CD4-positive, alpha-beta T cell treated with Interleukin-6 for 4 hours (primary cell): ENCODE measurements at regions not wholly inside any gene's neighbourhood (a gene's known extent, or its start where the extent isn't known, plus 50 kb on each side); places are given as distances from the start of the nearest gene placed in this dataset.
A peak's percentile ranks its signal among the peaks of the same experiment; 100 is the strongest.

ENCODE experiments used
- DNase-seq: peaks from one replicate; pipeline ENCODE4 v3.0.0-alpha.2; 2020; ENCODE audit warnings: mixed read lengths

DNA sequence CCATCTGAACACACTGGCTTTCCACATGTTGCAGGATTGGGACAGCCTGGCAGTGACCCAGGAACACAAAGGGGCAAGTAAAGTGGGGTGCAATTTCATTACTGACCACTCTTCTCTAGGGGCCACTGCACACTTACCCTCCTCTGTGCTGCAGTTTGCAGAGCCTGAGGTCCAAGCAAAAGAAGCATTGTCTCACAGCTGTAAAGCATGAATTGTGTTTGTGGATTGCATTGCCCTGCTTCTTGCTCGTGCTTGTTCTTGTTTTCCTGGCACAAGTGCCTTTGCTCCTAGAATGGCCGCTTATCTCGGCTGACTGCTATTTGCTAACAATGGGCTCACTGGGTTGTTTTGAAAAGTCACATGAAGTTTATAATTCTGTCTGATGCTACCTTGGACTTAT lies 209.1 kb upstream of the JADE1 start:
- no peak for DNase-seq

DNA sequence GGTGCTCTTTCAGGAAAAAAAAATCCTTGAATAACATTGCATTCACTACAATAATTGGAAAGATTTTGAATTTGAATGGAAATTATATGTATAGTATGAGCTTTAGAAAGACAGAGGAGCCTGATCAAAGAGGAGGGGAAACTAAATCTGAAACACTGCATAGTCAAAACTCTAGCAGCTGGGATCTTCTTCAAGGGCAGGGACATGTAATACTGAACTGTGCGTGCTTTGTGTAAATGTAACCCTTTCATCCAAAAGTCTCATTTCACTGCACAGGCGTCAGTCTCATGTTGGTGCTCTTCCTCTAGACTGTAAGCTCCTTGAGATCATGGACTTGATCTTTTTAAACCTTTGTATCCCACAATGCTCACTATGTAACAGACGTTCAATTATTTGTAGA lies 212.0 kb upstream of the JADE1 start:
- no peak for DNase-seq

DNA sequence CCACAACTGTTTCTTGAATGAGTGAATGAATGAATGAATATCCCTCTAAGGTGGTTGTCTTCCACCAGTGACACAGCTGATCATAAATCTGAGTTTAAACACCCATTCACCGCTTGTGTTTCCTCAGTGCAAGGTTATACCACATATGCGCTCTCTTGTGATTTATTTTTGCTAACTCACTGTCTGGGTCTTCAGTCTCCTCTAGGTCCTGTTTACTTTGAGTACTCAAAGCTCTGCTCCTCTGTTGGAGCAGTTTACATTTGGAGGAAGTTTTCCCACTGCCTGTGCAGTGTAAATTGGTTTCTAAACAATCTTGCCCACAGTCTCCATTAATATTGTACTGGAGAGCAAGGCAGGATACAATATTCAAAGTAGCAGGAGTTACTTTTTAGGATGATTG lies 212.6 kb upstream of the JADE1 start:
- DNase-seq = no peak

DNA sequence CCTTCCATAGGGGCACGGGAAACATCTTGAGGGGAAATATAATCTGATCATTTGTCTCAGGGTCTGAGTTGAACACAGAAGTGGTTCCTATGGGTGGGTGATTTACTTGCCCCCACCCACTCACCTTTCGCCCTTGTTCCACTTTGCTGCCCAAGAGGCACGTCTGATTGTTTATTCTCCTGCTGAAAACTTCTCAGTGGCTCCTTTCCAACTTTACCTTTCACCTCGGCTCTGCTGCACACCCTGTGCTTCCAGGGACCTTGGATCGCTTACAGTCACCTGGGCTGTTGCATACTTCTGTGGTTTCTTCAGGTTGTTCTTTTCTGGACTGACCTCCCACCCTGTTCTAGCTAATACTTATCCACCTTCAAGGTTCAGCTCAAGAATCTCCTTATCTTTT lies 213.4 kb upstream of the JADE1 start:
- no peak for DNase-seq

DNA sequence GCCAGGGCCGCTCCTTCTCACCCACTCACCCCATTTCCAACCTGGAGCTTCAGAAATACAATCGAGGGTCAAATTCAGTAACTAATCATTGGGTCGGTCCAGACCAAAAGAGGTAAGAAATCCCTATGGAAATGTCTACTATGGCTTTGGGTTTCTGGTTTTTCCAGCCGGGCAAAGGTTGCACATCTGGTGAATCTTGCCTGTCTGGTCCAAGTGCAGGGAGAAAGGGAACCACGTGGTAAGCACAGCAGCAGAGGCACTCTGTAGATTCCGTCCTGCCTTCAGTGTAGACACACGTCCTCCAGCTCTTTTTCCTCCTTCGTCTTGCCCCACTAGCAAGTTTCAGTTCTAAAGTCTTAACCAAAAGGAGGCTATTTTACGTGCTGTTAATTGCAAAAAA lies 218.0 kb upstream of the JADE1 start:
- no peak for DNase-seq

DNA sequence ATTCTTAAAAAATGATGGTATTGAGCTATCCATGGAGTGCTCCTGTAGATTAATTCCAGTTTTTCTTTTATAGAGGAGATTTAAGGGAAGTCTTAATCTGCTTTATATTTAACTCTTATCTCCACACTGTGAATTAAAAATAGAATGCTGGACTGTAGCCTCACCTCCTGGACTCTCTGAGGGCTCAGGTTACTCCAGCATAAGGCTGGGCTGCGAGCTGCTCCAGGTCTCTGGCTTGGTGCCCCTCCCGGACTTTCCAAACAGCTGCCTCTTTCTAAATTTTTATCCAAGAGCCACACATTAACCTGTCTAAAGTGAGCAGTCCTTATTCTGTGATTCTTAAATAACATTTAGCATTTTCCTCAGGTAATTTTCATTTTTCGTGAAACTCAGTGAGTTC lies 218.7 kb upstream of the JADE1 start:
- no peak for DNase-seq

DNA sequence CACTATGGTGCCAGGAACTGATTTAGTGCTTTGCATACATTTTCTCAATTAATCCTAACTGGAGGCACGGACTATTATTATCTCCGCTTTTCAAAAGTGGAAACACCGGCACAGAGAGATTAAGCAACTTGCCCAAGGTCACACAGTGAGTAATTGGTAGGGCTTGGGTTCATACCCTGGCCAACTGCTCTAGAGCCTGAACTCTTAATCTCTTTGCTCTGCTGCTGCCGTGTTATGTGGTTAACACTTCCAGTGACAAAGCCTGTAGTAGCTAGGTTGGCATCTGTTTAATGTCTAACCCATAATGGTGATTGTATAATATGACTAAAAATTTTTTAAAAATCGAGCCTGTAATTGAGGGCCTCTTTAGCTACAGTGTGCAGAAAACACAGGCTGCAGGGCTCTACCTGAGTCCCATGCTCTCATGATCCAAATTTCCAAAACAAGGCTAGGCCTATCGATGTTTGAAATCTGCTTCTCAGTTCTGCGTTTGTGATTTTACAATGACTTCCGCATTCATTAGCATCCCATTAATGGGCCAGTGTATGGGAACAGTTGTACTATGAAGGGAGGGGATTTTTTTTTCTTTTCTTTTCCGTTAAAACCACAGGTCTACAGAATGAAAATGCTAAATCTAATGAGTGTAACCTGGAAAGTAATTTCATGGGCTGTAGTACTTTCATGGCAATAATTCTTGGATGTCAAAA lies 219.3 kb upstream of the JADE1 start:
- DNase-seq = no peak

DNA sequence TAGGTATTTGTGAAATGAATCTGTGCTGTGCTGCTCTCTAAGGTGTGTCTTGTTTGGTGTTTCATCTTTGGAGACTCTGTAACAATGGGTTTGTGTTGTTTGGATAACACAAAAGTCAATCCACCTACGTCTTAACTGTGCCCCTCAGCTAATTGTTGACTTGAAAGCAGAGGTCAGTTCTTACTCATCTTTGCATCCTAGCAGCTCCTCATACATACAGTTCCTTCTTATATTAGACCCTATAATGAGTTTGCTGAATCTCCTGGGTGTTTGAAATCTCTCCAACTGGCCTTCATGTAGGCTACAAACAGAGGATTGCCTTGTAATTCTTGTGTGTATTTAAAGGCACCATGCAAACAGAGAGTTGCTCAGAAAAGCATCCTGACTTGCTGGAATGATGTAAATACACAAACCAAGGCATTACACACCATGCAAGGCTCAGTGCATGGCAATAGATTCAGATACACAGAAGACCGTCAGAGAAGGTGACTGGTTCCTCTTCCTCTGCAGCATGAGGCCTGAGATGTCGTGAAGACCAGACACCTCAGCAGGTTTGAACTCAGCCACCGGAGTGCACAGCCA lies 220.0 kb upstream of the JADE1 start:
- DNase-seq = no peak

DNA sequence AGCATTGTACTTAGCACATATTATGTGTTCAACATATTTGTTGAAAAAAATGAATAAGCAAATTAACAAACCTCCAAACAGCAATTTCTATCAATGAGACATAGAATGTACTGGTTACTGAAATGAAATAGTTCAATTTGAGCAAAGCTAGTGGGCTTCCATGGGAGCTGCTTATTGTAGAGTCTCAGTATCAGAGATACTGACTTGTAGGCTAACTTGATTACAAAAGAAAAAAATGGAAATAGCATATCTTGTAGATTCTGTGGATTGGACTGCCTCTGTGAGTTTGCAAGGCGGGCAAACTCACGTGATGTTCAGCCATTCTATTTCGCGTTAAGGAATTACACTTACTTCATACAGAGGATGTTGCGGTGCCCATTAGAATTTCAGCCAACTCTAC lies 222.1 kb upstream of the JADE1 start:
- DNase-seq = no peak

DNA sequence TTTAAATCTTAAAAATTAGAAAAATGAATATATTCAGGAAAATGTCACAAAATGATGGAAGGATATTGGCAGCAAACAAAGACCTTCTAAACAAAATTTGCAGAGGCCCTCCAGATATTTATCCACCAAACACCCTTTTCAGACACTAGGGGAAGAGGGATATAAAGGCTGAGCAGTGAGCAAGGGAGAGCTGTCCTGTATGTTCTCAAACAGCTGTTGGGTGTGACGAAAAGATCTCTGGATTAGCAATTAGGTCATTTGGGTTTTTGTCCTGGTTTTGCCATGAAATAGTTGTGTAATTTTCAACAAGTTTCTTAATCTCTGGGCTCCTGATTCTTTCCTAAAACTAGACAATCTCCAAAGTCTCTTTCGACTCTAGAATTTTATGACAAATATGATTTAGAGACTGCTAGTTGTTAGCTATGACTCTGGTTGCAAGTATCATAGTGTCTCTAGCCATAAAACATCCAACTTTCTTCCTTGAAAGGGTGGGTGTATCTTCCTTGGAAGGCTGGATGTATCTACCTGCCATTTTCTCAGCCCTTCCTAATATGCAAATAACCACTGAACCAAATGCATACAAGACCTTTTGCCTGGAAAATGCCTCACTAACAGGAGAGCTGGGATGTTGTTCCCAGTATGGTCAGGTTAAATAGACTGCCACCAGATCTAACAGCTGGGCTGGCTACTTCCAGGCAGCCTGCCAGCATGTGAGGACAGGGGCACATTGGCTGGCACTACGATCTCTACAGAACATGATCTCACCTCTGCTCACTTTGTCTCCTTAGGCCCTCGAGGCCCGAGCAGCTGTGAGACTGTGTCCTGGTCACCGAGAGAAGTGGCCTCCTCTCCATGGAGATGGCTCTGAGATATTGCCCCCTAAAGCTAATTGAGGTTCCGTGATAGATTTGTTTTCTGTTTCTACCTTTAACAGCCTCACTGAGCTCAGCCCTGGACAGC lies 225.5 kb upstream of the JADE1 start:
- no peak for DNase-seq

DNA sequence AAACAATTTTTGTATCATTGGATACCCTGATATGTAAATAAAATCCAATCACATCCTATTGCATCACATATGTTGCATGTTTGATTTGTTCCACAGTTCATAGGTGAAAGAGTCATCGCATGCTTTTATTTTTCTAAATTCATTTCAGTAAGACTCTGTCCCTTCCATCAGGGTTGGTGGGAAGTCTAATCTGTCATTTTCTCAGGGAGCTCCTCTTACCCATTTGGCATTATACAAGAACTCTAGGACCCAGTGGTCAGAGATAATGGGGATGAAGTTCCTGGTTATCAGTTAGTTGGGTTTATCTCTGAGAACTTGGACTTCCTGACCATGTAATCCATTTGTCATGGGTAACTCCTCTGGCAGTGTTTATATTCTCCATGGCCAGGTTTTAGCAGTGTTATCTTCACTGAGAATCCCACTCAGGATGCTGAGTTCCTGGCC lies 227.1 kb upstream of the JADE1 start:
- no peak for DNase-seq

DNA sequence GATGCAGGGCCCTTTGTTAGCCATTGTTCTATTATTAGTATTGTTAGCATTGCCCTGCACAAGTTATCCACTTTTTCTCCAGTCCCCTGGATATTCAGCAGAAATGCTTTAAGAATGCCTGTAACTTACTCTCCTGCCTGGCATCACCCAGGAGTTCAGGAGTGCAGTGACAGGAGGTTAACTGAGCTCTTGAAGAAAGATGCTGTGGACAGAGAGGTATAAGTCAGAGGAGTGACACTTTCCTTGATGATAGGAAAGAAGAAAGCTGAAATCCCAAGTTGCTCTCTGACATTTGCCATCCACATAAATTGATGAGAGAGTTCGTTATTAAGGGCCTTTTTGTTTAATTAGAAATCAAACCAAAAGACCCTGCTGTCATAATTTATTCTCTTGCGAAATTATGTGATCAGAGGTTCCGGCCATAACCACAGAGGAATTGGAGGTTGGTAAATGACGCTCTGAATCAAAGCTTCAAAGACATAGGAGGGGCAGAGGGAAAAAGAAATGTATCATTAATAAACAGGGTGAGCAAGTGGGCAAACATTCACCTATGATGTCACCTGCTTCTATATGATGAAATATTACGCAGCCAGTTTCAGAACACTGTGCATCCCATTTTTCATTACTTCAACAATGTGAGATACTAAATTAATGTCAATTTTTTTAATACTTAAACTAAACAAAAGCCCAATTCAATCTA lies 230.2 kb upstream of the JADE1 start:
- DNase-seq = no peak

DNA sequence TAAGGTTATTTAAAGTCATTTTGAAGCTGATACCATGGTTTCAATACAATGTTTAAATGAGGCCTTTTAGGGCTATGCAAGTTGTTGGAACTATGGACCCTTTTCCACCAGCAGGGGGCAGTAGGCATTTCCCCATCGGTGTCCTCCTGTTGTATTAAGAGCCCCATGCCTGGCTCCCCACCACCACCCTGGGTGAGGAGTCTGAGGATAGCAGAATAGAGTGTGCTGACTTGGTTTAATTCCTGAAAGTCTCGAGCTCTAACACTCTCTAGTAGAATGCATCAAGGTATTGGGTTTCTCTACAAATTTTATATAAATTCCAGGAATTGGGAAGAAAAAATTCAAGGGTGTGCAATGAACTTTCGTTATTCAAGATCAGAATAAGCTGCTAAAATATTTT lies 234.8 kb upstream of the JADE1 start:
- peak; percentile 66 for DNase-seq

DNA sequence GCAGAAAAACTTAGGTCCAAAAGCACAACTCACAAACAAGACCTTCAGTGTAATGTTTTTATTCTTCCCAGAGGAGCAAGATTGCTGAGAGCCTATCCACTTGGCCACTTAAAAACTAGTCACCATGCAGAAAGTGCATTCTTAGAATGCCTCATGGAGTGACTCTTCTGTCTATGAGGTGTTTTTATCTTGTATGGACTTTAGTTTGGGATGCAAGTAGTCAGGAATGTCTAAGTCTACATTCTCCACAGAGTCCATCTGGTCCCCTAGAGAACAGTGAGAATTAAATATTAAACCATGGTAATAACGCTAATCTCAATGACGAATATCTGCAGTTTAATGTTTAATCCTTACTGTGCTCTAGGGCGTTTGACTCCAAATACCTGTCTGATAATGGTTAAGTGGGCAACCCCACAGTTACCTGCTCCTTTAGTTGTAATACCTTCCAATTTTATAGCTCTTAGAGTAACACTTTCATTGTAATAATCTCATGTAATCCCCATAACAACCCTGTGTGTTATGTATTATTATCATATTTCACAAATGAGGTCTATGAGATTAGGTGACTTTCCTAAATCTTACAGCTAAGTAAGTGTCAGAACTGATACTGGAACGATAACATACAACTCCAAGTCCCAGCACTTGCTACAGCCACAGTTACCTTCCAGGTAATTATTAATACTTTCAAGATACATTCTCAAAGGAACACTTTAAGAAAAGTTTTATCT lies 235.6 kb upstream of the JADE1 start:
- DNase-seq = no peak

DNA sequence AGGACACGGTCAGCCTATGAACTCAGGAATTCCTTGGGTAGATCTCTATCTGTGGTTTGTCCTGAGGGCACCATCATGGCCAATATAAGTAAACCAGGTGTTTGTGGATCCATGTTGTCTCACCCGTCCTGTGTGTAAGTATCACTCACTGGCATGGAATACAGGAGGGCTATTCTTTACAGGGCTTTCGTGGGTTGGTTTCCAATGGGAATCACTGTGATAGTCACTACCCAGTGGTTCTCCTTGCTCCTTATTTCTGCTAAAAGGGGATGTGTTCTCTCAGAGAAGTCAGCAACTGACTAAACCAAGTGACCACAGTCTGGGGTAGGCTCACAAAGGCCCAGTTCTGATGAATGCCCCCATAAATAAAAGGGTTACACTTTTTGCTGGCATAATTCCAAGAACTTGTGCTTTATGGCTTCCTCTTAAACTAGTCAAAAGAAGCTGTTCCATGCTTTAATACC lies 236.7 kb upstream of the JADE1 start:
- no peak for DNase-seq

DNA sequence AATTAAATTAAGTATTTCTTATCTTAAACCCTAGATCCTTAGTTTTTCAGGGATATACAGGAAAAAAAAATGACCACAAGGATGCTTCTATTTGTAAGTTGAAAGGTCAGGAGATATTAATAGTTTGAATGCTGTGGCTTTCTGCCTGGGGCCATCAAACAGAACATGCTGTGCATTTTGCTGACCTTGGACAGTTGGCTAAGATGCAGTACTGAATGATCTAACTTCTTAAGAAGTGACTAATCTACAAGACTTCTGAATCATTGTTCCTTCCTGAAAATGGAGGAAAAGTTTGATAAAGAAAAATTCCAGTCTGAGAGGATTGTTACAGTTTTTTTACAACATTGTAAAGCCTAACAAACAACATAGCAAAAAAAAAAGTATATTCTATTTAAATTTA lies 237.8 kb upstream of the JADE1 start:
- no peak for DNase-seq

DNA sequence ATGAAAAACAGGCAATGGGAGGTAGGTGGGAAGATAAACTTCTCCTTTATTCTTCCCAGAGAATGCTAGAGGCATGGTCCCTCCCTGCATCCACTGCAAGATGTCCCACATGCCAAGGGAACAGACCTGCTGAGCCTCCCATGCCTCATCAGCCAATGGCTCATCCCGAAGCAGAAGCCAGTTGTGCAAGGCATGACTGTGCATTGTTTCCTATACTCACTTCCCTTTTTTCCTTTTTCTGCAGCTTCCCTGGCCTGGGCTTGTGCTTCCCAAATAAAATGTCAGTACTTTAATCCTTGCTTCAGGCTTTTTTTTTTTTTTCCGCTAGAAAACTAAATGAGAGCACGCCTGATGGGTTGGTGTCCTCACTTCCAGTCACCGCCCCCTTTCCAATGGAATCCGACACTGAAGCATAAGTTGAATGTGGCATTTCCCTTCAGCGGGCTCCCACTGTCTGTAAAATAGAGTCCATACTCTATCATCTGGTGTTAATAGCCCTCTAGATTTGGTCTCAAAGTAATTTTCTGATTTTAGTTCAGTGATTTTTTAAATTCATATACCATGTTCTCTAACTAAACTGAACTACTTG lies 239.0 kb upstream of the JADE1 start:
- DNase-seq = no peak

DNA sequence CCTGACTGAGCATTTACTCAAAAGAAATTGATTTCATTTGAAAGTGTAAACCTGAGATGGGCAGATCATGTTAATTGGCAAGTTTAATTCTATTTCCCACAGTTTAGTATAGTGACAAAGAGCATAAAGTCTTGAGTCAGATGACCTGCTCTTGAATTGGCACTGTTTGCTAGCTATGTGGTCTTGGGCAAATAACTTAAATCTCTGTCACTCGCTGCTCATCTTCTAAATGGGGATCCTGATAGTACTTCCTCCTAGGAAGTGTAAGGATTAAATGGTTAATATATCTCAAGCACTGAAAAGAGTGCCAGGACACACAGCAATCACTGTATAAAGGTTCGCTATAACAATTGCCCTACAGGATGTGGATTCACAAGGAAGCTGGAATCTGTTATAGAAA lies 242.8 kb upstream of the JADE1 start:
- no peak for DNase-seq

DNA sequence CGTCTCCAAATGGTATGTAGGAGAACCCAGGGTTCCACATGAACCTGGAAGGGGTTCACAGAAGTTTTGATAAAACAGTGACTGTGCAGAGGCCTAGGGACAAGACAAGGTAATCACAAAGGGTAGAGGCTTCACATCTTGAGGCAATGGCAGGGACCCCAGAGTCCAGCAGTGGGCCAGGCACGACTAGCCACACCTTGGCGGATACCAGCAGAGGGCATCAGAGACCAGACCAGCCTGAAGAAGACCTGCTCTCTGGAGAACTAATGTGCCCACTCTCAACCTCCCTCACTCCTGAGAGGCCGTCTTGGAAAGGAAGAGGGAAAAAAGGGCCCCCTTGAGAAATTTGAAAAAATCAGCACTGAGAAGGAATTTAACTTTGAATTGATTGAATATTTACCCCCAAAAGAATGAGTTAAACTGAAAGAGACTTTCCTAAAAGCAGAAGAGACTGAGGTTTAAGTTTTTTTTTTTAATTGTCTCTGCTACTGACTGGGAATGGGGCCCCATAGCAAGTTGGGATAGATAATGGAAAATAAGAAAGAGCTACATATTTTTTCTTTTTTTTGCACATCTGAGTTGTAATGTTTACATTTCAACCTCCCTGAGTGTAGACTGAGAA lies 243.8 kb upstream of the JADE1 start:
- DNase-seq = peak; percentile 18

DNA sequence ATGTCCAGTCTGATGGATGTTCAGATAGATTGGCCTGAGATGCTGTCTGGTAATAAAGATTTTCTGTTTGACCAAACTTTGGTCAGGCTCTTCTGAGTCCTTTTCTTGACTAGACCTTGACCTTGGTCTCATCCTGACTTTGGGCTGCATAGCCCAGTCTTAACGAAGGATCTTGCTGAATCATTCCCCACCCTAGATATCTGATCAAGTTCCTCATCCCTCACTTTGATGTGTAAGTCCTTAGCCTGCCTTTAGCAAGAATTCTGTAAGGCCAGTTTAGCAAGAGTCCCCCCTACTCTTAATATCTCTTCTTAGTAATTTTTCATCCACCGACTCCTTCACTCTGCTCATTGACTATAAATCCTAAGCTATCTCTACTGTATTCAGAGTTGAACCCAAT lies 244.4 kb upstream of the JADE1 start:
- no peak for DNase-seq

DNA sequence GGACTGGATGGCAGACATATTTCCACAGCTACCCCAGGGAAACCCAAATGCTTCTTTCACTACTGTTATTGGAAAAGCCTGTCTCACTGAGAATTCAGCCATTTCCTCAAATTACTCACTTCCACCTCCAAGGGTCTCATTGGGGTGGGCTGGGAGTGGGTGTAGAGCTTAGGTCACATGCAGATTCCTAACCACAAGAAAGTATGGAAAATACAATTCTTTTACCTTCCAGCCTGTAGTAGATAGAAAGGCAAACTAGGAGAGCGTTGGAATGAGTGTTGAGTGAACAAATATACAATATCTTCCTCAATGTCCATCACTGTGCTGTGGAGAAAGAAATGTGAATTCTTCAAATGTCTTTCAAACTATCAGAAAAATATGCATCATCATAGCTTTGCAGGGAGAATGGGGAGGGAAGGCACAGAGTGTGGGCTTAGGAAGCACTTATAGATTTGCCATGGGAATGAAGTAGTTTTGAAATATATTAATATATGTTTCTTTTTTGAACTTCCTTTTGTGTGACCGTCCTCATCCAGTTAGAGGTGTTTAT lies 245.3 kb upstream of the JADE1 start:
- no peak for DNase-seq
